Calu3 (cell line): ENCODE measurements at regions not wholly inside any gene's neighbourhood (a gene's known extent, or its start where the extent isn't known, plus 50 kb on each side); places are given as distances from the start of the nearest gene placed in this dataset.

Source experiments
- BruUV-seq: library from RNA; stranded (reverse); fragments of 400-500 nt; replicated peaks from 2 replicates; lab custom pipeline; 2021; lab: Mats Ljungman, UMichigan
- CTCF ChIA-PET: fragments of 300-600 bp; sonication (Branson Sonifier 250); formaldehyde crosslinking; loops from one replicate; lab custom pipeline; 2022; ENCODE audit warnings: antibody characterized with exemption; lab: Charles Lee
- DNase-seq: peaks from one replicate; pipeline ENCODE4 v3.0.0; 2022
- H3K27ac Mint-ChIP-seq: one replicate; pipeline ENCODE4 v1.8.0; 2022; ENCODE audit warnings: mixed read lengths; ENCODE audit not compliant: unreplicated experiment
- H3K27me3 Mint-ChIP-seq: one replicate; pipeline ENCODE4 v1.8.0; 2022; ENCODE audit warnings: mixed read lengths; ENCODE audit not compliant: unreplicated experiment
- H3K36me3 Mint-ChIP-seq: one replicate; pipeline ENCODE4 v1.8.0; 2022; ENCODE audit warnings: mild to moderate bottlenecking, moderate library complexity, mixed read lengths; ENCODE audit not compliant: insufficient read depth, unreplicated experiment
- H3K4me1 Mint-ChIP-seq: one replicate; pipeline ENCODE4 v1.8.0; 2022; ENCODE audit warnings: mild to moderate bottlenecking, low read depth, mixed read lengths; ENCODE audit not compliant: unreplicated experiment
- H3K4me3 Mint-ChIP-seq: one replicate; pipeline ENCODE4 v1.8.0; 2022; ENCODE audit warnings: mild to moderate bottlenecking, low read depth, moderate library complexity, mixed read lengths; ENCODE audit not compliant: unreplicated experiment
- H3K9me3 Mint-ChIP-seq: one replicate; pipeline ENCODE4 v1.8.0; 2022; ENCODE audit warnings: low read depth, mixed read lengths; ENCODE audit not compliant: unreplicated experiment
- CTCF ChIP-seq: fragments of 200-600 bp; IDR thresholded peaks from one replicate; pipeline ENCODE4 v1.8.0; 2022; ENCODE audit warnings: antibody characterized with exemption; ENCODE audit not compliant: unreplicated experiment
- intact Hi-C: fragments of 100-400 bp; cut with micrococcal nuclease; formaldehyde crosslinking; loops from one replicate; pipeline ENCODE4 v1.10.0; 2022; ENCODE audit not compliant: unreplicated experiment

- intact Hi-C loops, result no loop called here
- BruUV-seq, result no TSS peak
- CTCF ChIA-PET, result no interaction called here
- Mint-ChIP-seq H3K27me3 (no peaks in the 10 kb centered on the region), H3K9me3 (no peaks in the 10 kb centered on the region), H3K27ac (no peak overlapping the region), H3K4me3 (no peak overlapping the region), H3K4me1 (no peaks in the 10 kb centered on the region), H3K36me3 (no peaks in the 10 kb centered on the region)
- no peak for TF ChIP-seq CTCF
- DNase-seq, result no peak
These were observed 639.0 kb upstream of the SORCS1 start for GRCh38 chr10:107803546-107803945.

GRCh38 chr10:107800061-107800460, 635.6 kb upstream of the SORCS1 start:
- no TSS peak for BruUV-seq
- intact Hi-C loops, result no loop called here
- Mint-ChIP-seq H3K4me3 (no peak overlapping the region), H3K9me3 (peaks cover 3% of the 10 kb centered on the region), H3K4me1 (no peaks in the 10 kb centered on the region), H3K27ac (no peak overlapping the region), H3K27me3 (no peaks in the 10 kb centered on the region), H3K36me3 (no peaks in the 10 kb centered on the region)
- no peak for TF ChIP-seq CTCF
- CTCF ChIA-PET, result no interaction called here
- no peak for DNase-seq

GRCh38 chr10:107790271-107790670, 625.8 kb upstream of the SORCS1 start:
- Mint-ChIP-seq H3K4me3 (no peak overlapping the region), H3K36me3 (no peaks in the 10 kb centered on the region), H3K27ac (no peak overlapping the region), H3K27me3 (no peaks in the 10 kb centered on the region), H3K9me3 (no peaks in the 10 kb centered on the region), H3K4me1 (no peaks in the 10 kb centered on the region)
- intact Hi-C loops, result no loop called here
- no peak for TF ChIP-seq CTCF
- CTCF ChIA-PET, result no interaction called here
- DNase-seq, result no peak
- BruUV-seq, result no TSS peak

- no peak for DNase-seq
- H3K27ac Mint-ChIP-seq, result no peak overlapping the region
- BruUV-seq, result no TSS peak
These were observed 606.6 kb upstream of the SORCS1 start for GRCh38 chr10:107771066-107771465.

More at GRCh38 chr10:107771066-107771465, 606.6 kb upstream of the SORCS1 start:
- Mint-ChIP-seq H3K27me3 (no peaks in the 10 kb centered on the region), H3K4me3 (no peak overlapping the region), H3K36me3 (no peaks in the 10 kb centered on the region), H3K4me1 (no peaks in the 10 kb centered on the region), H3K9me3 (no peaks in the 10 kb centered on the region)
- TF ChIP-seq CTCF, result no peak
- CTCF ChIA-PET, result no interaction called here
- intact Hi-C loops, result no loop called here
